ENCODE measurements at regions not wholly inside any gene's neighbourhood (a gene's known extent, or its start where the extent isn't known, plus 50 kb on each side); places are given as distances from the start of the nearest gene placed in this dataset.

- ChIA-PET CTCF (interaction anchor here (0.6 to 1.0 kb wide), 6 partner anchors 10 to 161 kb away, joined by 3 to 4 read pairs (median 3); no protein-coding TSS in a partner anchor), POLR2A (no interaction called here)
- TF ChIP-seq ZNF169 (tag by site-specific recombination; IDR thresholded peaks at IDR 0.05) = no peak
- peak; percentile 52 for TF ChIP-seq CTCF (tag by site-specific recombination; IDR thresholded peaks at IDR 0.05)
- TF ChIP-seq ZNF202 (tag by site-specific recombination; IDR thresholded peaks at IDR 0.05; ENCODE audit: borderline replicate concordance) = no peak
- peak; percentile 8 for TF ChIP-seq ZBTB26 (tag by site-specific recombination; optimal IDR thresholded peaks at IDR 0.05)
- TF ChIP-seq ZBTB6 (tag by site-specific recombination; IDR thresholded peaks at IDR 0.05) = no peak
- no peak for TF ChIP-seq KLF7 (tag by site-specific recombination; IDR thresholded peaks at IDR 0.05; ENCODE audit: borderline replicate concordance)
- 0 out of 2 replicates have a peak, but pooled peaks have one; percentile 56 for TF ChIP-seq ZNF664 (tag by site-specific recombination; IDR thresholded peaks at IDR 0.05)
- no peak for TF ChIP-seq BCL11A (tag by site-specific recombination; IDR thresholded peaks at IDR 0.05; ENCODE audit: low read depth)
- peak; percentile 95 for TF ChIP-seq REST (tag by site-specific recombination; IDR thresholded peaks at IDR 0.05)
- TF ChIP-seq ZNF654 (tag by site-specific recombination; IDR thresholded peaks at IDR 0.05; ENCODE audit: low read depth) = peak; percentile 14; the same call in 1 of the 2 replicates
- TF ChIP-seq ZNF157 (tag by site-specific recombination; IDR thresholded peaks at IDR 0.05) = no peak
- Histone ChIP-seq H3K4me1 (ENCODE audit: control insufficient read depth, insufficient read depth, low read length) (no peaks in the 10 kb centered on the region), H3K4me3 (ENCODE audit: low read depth, low read length) (no peak overlapping the region), H3K36me3 (ENCODE audit: control insufficient read depth in 2 of 2, insufficient read depth in 1 of 2, low read length in 2 of 2) (no peaks in the 10 kb centered on the region), H3K27ac (ENCODE audit: extremely low read depth, low read depth, low read length) (no peak overlapping the region), H3K9me3 (ENCODE audit: control insufficient read depth, insufficient read depth, low read depth, low read length) (no peaks in the 10 kb centered on the region)
Observed at GRCh38 chr1:17919525-17920439, 164.6 kb downstream of the ACTL8 start.

GRCh38 chr1:17920881-17921640 is 165.9 kb downstream of the ACTL8 start:
- ChIA-PET CTCF (interaction anchor here (0.6 kb wide), 1 partner anchor 612 kb away, joined by 3 read pairs; no protein-coding TSS in a partner anchor), POLR2A (no interaction called here)
- no peaks in the 10 kb centered on the region for H3K9me3 ChIP-seq (ENCODE audit: control insufficient read depth, insufficient read depth, low read depth, low read length)
- no peaks in the 10 kb centered on the region for H3K4me1 ChIP-seq (ENCODE audit: control insufficient read depth, insufficient read depth, low read length)
- no peaks in the 10 kb centered on the region for H3K36me3 ChIP-seq (ENCODE audit: control insufficient read depth in 2 of 2, insufficient read depth in 1 of 2, low read length in 2 of 2)
- no peak overlapping the region for H3K4me3 ChIP-seq (ENCODE audit: low read depth, low read length)
- no peak overlapping the region for H3K27ac ChIP-seq (ENCODE audit: extremely low read depth, low read depth, low read length)
- TF ChIP-seq KLF9 (tag by site-specific recombination; IDR thresholded peaks at IDR 0.05; ENCODE audit: low read depth) (no peak), MYNN (tag by site-specific recombination; IDR thresholded peaks at IDR 0.05; ENCODE audit: borderline replicate concordance) (peak; percentile 71)
